Left lung (tissue), 4 donors: ENCODE measurements at regions not wholly inside any gene's neighbourhood (a gene's known extent, or its start where the extent isn't known, plus 50 kb on each side); places are given as distances from the start of the nearest gene placed in this dataset.

ENCODE experiments used
- ATAC-seq: fragments of 200-7000 bp; cut with Tn5 transposase; one replicate; pipeline ENCODE4 v1.9.1; 2020; ENCODE audit warnings: moderate library complexity
- DNase-seq, 4 donors: peaks; one replicate each; pipeline ENCODE4 v3.0.0-alpha.2; 2013 to 2020
- H3K27ac ChIP-seq, 2 donors: fragments of 200-600 bp; sonication (generic) in 1 of 2; one replicate each; pipeline versions ENCODE4 v1.5.0 to v1.8.0; 2020 to 2021
- H3K27me3 ChIP-seq, 2 donors: fragments of 200-600 bp; sonication (generic) in 1 of 2; one replicate each; pipeline versions ENCODE4 v1.5.0 to v1.8.0; 2020 to 2021
- H3K36me3 ChIP-seq, 2 donors: fragments of 200-600 bp; sonication (generic) in 1 of 2; one replicate each; pipeline versions ENCODE4 v1.5.0 to v1.8.0; 2020 to 2021
- H3K4me1 ChIP-seq, 2 donors: fragments of 200-600 bp; one replicate each; pipeline ENCODE4 v1.8.0; 2021
- H3K4me3 ChIP-seq, 2 donors: fragments of 200-600 bp; sonication (generic) in 1 of 2; one replicate each; pipeline versions ENCODE4 v1.5.0 to v1.8.0; 2020 to 2021; ENCODE audit warnings: mild to moderate bottlenecking in 1 of 2
- H3K9me3 ChIP-seq, 2 donors: fragments of 200-600 bp; sonication (generic) in 1 of 2; one replicate each; pipeline versions ENCODE4 v1.5.0 to v1.8.0; 2020 to 2021
- CTCF ChIP-seq, 2 donors: fragments of 200-600 bp; sonication (generic) in 1 of 2; IDR thresholded peaks; one replicate each; pipeline versions ENCODE4 v1.5.0 to v1.8.0; 2021; ENCODE audit warnings: antibody characterized with exemption in 2 of 2
- intact Hi-C, 2 donors: fragments of 100-400 bp; cut with DNase I; formaldehyde crosslinking; loops; one replicate each; pipeline versions ENCODE4 v1.11.2 to v1.14.2; 2022
- donor health status: DM: no; HTN: yes; CAD: no.
- donor health status: DM: no; HTN: no; CAD: no.

- TF ChIP-seq CTCF (IDR thresholded peaks at IDR 0.05), result no peak
- Histone ChIP-seq H3K4me1 (no peaks in the 10 kb centered on the region), H3K36me3 (no peaks in the 10 kb centered on the region), H3K27me3 (no peaks in the 10 kb centered on the region), H3K27ac (no peak overlapping the region), H3K9me3 (no peaks in the 10 kb centered on the region), H3K4me3 (no peak overlapping the region)
- no peak for ATAC-seq
- DNase-seq, result no peak
- intact Hi-C loops, result no loop called here
These were observed 781.2 kb upstream of the DIAPH2 start for GRCh38 chrX:95903490-95903889.

GRCh38 chrX:95903975-95904374 lies 780.7 kb upstream of the DIAPH2 start:
- no peak for ATAC-seq

GRCh38 chrX:95907081-95907480 lies 777.6 kb upstream of the DIAPH2 start:
- no peak for ATAC-seq
- TF ChIP-seq CTCF (IDR thresholded peaks at IDR 0.05), result no peak
- H3K4me1 ChIP-seq, result no peaks in the 10 kb centered on the region
- no peak for DNase-seq
- no peak overlapping the region for H3K4me3 ChIP-seq
- H3K27ac ChIP-seq, result no peak overlapping the region
- intact Hi-C loops, result no loop called here
- no peaks in the 10 kb centered on the region for H3K36me3 ChIP-seq
- H3K9me3 ChIP-seq, result no peaks in the 10 kb centered on the region
- no peaks in the 10 kb centered on the region for H3K27me3 ChIP-seq

More at GRCh38 chrX:95903975-95904374, 780.7 kb upstream of the DIAPH2 start:
- Histone ChIP-seq H3K4me1 (no peaks in the 10 kb centered on the region), H3K27ac (no peak overlapping the region), H3K36me3 (no peaks in the 10 kb centered on the region), H3K4me3 (no peak overlapping the region), H3K27me3 (no peaks in the 10 kb centered on the region), H3K9me3 (no peaks in the 10 kb centered on the region)
- no peak for TF ChIP-seq CTCF (IDR thresholded peaks at IDR 0.05)
- intact Hi-C loops, result no loop called here
- no peak for DNase-seq

- no peak for ATAC-seq
These were observed 773.6 kb upstream of the DIAPH2 start for GRCh38 chrX:95911062-95911461.

GRCh38 chrX:95919605-95920004 lies 765.0 kb upstream of the DIAPH2 start:
- no peak for ATAC-seq
- DNase-seq, result no peak
- Histone ChIP-seq H3K9me3 (no peaks in the 10 kb centered on the region), H3K27ac (no peak overlapping the region), H3K4me1 (no peaks in the 10 kb centered on the region), H3K4me3 (no peak overlapping the region), H3K36me3 (no peaks in the 10 kb centered on the region), H3K27me3 (no peaks in the 10 kb centered on the region)
- TF ChIP-seq CTCF (IDR thresholded peaks at IDR 0.05), result no peak
- intact Hi-C loops, result no loop called here

More at GRCh38 chrX:95911062-95911461, 773.6 kb upstream of the DIAPH2 start:
- Histone ChIP-seq H3K4me1 (no peaks in the 10 kb centered on the region), H3K9me3 (no peaks in the 10 kb centered on the region), H3K27me3 (no peaks in the 10 kb centered on the region), H3K27ac (no peak overlapping the region), H3K4me3 (no peak overlapping the region), H3K36me3 (no peaks in the 10 kb centered on the region)
- no peak for DNase-seq
- intact Hi-C loops, result no loop called here
- no peak for TF ChIP-seq CTCF (IDR thresholded peaks at IDR 0.05)
